ENCODE measurements at regions not wholly inside any gene's neighbourhood (a gene's known extent, or its start where the extent isn't known, plus 50 kb on each side); places are given as distances from the start of the nearest gene placed in this dataset.

DNA sequence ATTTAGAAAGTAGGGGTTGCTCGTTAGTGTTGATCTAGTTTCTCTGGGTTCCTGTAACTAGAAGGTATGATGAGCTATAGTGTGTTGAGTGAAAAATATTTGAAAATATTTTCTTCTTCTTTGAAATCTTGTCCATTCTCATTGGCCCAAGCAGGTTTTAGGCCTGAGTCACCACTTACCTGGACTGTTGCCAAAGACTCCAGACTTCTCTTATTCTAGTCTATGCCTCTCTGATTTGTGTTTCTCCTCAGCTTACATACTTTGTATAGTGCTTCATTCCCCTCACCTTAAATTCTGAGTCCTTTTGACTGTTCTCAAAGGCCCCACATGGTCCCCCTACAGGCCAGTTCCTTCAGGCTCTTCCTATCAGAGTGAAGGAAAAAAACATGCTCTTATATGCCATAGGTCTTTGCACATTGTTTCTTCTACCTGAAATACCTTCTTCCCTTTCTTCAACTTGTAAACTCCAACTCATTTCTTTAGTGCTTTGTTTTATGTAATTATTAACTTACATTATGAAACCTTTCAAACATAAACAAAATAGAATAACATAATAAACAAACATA is 258.2 kb downstream of the PPP1R2C start:
- peak; percentile 62 for DNase-seq (ENCODE audit: low read depth)
- H3K36me3 ChIP-seq (ENCODE audit: control insufficient read depth, insufficient read depth, low read length, severe bottlenecking), result no peaks in the 10 kb centered on the region
- H3K4me3 ChIP-seq (ENCODE audit: low read length), result no peak overlapping the region
- no peaks in the 10 kb centered on the region for H3K4me1 ChIP-seq (ENCODE audit: control insufficient read depth, insufficient read depth, low read length)
- H3K27me3 ChIP-seq (replicated peaks; ENCODE audit: control insufficient read depth, insufficient read depth, low read length), result no peaks in the 10 kb centered on the region
- no peak overlapping the region for H3K9ac ChIP-seq (ENCODE audit: low read length)
- H3K9me3 ChIP-seq (ENCODE audit: control insufficient read depth, low read length), result peaks cover 10% of the 10 kb centered on the region

GRCh38 chrX:42515939-42516338 is 262.0 kb downstream of the PPP1R2C start:
- Histone ChIP-seq H3K9ac (ENCODE audit: low read length) (no peak overlapping the region), H3K27me3 (replicated peaks; ENCODE audit: control insufficient read depth, insufficient read depth, low read length) (no peaks in the 10 kb centered on the region), H3K36me3 (ENCODE audit: control insufficient read depth, insufficient read depth, low read length, severe bottlenecking) (no peaks in the 10 kb centered on the region), H3K9me3 (ENCODE audit: control insufficient read depth, low read length) (peaks cover 23% of the 10 kb centered on the region), H3K4me3 (ENCODE audit: low read length) (no peak overlapping the region), H3K4me1 (ENCODE audit: control insufficient read depth, insufficient read depth, low read length) (no peaks in the 10 kb centered on the region)
- no peak for DNase-seq (ENCODE audit: low read depth)

DNA sequence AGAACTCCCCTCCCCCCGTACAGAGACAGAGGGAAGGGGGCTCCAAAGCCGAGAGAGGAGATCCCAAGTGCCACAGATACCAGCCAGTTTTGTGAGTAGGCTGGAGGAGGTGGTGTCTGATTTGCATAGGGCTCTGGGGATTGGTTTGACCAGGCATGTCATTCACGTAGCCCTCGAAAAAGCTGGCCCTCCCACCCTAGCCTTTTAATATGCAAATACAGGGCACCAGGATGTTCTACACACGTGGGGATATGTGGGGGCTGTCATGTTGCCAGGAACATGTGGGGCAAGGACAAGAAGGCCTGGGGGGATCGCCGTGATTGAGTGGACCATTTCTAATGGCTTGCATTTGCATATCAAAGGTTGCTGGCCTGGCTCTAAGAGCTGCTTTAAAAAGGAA is 272.9 kb downstream of the PPP1R2C start:
- Histone ChIP-seq H3K27me3 (replicated peaks; ENCODE audit: control insufficient read depth, insufficient read depth, low read length) (no peaks in the 10 kb centered on the region), H3K36me3 (ENCODE audit: control insufficient read depth, insufficient read depth, low read length, severe bottlenecking) (no peaks in the 10 kb centered on the region), H3K4me1 (ENCODE audit: control insufficient read depth, insufficient read depth, low read length) (no peaks in the 10 kb centered on the region), H3K4me3 (ENCODE audit: low read length) (no peak overlapping the region), H3K9me3 (ENCODE audit: control insufficient read depth, low read length) (peaks cover 4% of the 10 kb centered on the region), H3K9ac (ENCODE audit: low read length) (no peak overlapping the region)
- no peak for DNase-seq (ENCODE audit: low read depth)

GRCh38 chrX:42499620-42500019 is 278.3 kb downstream of the PPP1R2C start:
- H3K9me3 ChIP-seq (ENCODE audit: control insufficient read depth, low read length), result no peaks in the 10 kb centered on the region
- no peaks in the 10 kb centered on the region for H3K4me1 ChIP-seq (ENCODE audit: control insufficient read depth, insufficient read depth, low read length)
- DNase-seq (ENCODE audit: low read depth), result no peak
- peaks cover 8% of the 10 kb centered on the region for H3K27me3 ChIP-seq (replicated peaks; ENCODE audit: control insufficient read depth, insufficient read depth, low read length)
- H3K36me3 ChIP-seq (ENCODE audit: control insufficient read depth, insufficient read depth, low read length, severe bottlenecking), result no peaks in the 10 kb centered on the region
- no peak overlapping the region for H3K4me3 ChIP-seq (ENCODE audit: low read length)
- H3K9ac ChIP-seq (ENCODE audit: low read length), result no peak overlapping the region

DNA sequence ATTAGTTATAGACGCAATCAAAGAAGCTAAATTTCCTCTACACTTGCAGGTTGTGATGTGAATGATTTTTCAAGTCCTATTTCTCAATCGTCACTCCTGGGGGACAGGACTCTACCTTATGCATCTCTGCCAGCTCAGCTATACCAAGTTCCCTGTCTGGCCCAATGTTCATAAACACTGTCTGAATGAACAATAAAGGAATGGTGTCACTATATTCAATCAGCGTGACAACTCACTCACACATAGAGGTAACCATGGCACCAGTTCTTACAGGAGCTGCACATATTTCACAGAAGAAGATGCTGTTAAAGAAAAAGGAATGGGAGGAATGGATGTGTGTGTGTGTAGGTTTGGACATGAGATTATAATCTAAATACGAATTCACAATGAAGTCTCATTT is 280.6 kb downstream of the PPP1R2C start:
- Histone ChIP-seq H3K4me3 (ENCODE audit: low read length) (no peak overlapping the region), H3K4me1 (ENCODE audit: control insufficient read depth, insufficient read depth, low read length) (no peaks in the 10 kb centered on the region), H3K9me3 (ENCODE audit: control insufficient read depth, low read length) (peaks cover 3% of the 10 kb centered on the region), H3K36me3 (ENCODE audit: control insufficient read depth, insufficient read depth, low read length, severe bottlenecking) (no peaks in the 10 kb centered on the region), H3K9ac (ENCODE audit: low read length) (no peak overlapping the region), H3K27me3 (replicated peaks; ENCODE audit: control insufficient read depth, insufficient read depth, low read length) (peaks cover 8% of the 10 kb centered on the region)
- no peak for DNase-seq (ENCODE audit: low read depth)

DNA sequence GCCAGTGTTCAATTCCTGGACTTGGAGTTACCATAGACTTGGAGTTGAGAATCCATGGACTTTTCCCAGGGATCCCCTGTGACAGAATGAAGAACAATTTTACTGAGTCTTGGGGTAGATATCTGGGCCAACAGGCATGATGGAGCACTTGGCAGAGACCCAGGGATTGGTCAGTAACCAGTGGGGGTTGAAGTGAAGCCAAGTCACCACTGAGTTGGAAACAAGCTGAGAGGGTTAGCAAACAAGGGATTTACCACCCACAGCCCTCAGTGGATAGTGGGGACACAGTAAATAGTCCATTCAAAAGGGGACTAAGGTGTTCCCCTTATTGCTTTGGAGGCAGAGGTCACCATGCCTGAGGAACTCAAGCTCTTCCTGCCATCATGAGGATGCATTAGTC is 281.7 kb downstream of the PPP1R2C start:
- Histone ChIP-seq H3K36me3 (ENCODE audit: control insufficient read depth, insufficient read depth, low read length, severe bottlenecking) (no peaks in the 10 kb centered on the region), H3K27me3 (replicated peaks; ENCODE audit: control insufficient read depth, insufficient read depth, low read length) (peaks cover 8% of the 10 kb centered on the region), H3K9ac (ENCODE audit: low read length) (no peak overlapping the region), H3K9me3 (ENCODE audit: control insufficient read depth, low read length) (peaks cover 4% of the 10 kb centered on the region), H3K4me1 (ENCODE audit: control insufficient read depth, insufficient read depth, low read length) (no peaks in the 10 kb centered on the region), H3K4me3 (ENCODE audit: low read length) (no peak overlapping the region)
- DNase-seq (ENCODE audit: low read depth), result no peak

GRCh38 chrX:42495139-42495538 is 282.8 kb downstream of the PPP1R2C start:
- no peak overlapping the region for H3K9ac ChIP-seq (ENCODE audit: low read length)
- peaks cover 4% of the 10 kb centered on the region for H3K9me3 ChIP-seq (ENCODE audit: control insufficient read depth, low read length)
- H3K27me3 ChIP-seq (replicated peaks; ENCODE audit: control insufficient read depth, insufficient read depth, low read length), result peaks cover 8% of the 10 kb centered on the region
- no peak overlapping the region for H3K4me3 ChIP-seq (ENCODE audit: low read length)
- H3K36me3 ChIP-seq (ENCODE audit: control insufficient read depth, insufficient read depth, low read length, severe bottlenecking), result no peaks in the 10 kb centered on the region
- no peak for DNase-seq (ENCODE audit: low read depth)
- no peaks in the 10 kb centered on the region for H3K4me1 ChIP-seq (ENCODE audit: control insufficient read depth, insufficient read depth, low read length)

GRCh38 chrX:42491137-42491907 is 286.6 kb downstream of the PPP1R2C start:
- Histone ChIP-seq H3K27me3 (replicated peaks; ENCODE audit: control insufficient read depth, insufficient read depth, low read length) (peaks cover 7% of the 10 kb centered on the region), H3K9me3 (ENCODE audit: control insufficient read depth, low read length) (peaks cover 4% of the 10 kb centered on the region), H3K4me3 (ENCODE audit: low read length) (no peak overlapping the region), H3K36me3 (ENCODE audit: control insufficient read depth, insufficient read depth, low read length, severe bottlenecking) (no peaks in the 10 kb centered on the region), H3K4me1 (ENCODE audit: control insufficient read depth, insufficient read depth, low read length) (no peaks in the 10 kb centered on the region), H3K9ac (ENCODE audit: low read length) (no peak overlapping the region)
- no peak for DNase-seq (ENCODE audit: low read depth)

- H3K9me3 ChIP-seq (ENCODE audit: control insufficient read depth, low read length), result peaks cover 4% of the 10 kb centered on the region
- no peak overlapping the region for H3K9ac ChIP-seq (ENCODE audit: low read length)
- H3K4me1 ChIP-seq (ENCODE audit: control insufficient read depth, insufficient read depth, low read length), result no peaks in the 10 kb centered on the region
- no peak overlapping the region for H3K4me3 ChIP-seq (ENCODE audit: low read length)
- H3K36me3 ChIP-seq (ENCODE audit: control insufficient read depth, insufficient read depth, low read length, severe bottlenecking), result no peaks in the 10 kb centered on the region
- no peak for DNase-seq (ENCODE audit: low read depth)
- H3K27me3 ChIP-seq (replicated peaks; ENCODE audit: control insufficient read depth, insufficient read depth, low read length), result peaks cover 4% of the 10 kb centered on the region
Observed at GRCh38 chrX:42490111-42490510, 287.9 kb downstream of the PPP1R2C start.

- Histone ChIP-seq H3K9me3 (ENCODE audit: control insufficient read depth, low read length) (no peaks in the 10 kb centered on the region), H3K4me3 (ENCODE audit: low read length) (no peak overlapping the region), H3K36me3 (ENCODE audit: control insufficient read depth, insufficient read depth, low read length, severe bottlenecking) (no peaks in the 10 kb centered on the region), H3K4me1 (ENCODE audit: control insufficient read depth, insufficient read depth, low read length) (no peaks in the 10 kb centered on the region), H3K9ac (ENCODE audit: low read length) (no peak overlapping the region), H3K27me3 (replicated peaks; ENCODE audit: control insufficient read depth, insufficient read depth, low read length) (peaks cover 10% of the 10 kb centered on the region)
- DNase-seq (ENCODE audit: low read depth), result no peak
Observed at GRCh38 chrX:42485601-42486000, 292.4 kb downstream of the PPP1R2C start.

GRCh38 chrX:42484233-42484632 is 293.7 kb downstream of the PPP1R2C start:
- no peaks in the 10 kb centered on the region for H3K9me3 ChIP-seq (ENCODE audit: control insufficient read depth, low read length)
- peaks cover 10% of the 10 kb centered on the region for H3K27me3 ChIP-seq (replicated peaks; ENCODE audit: control insufficient read depth, insufficient read depth, low read length)
- H3K36me3 ChIP-seq (ENCODE audit: control insufficient read depth, insufficient read depth, low read length, severe bottlenecking), result no peaks in the 10 kb centered on the region
- no peak overlapping the region for H3K4me3 ChIP-seq (ENCODE audit: low read length)
- no peak overlapping the region for H3K9ac ChIP-seq (ENCODE audit: low read length)
- no peaks in the 10 kb centered on the region for H3K4me1 ChIP-seq (ENCODE audit: control insufficient read depth, insufficient read depth, low read length)
- no peak for DNase-seq (ENCODE audit: low read depth)

DNA sequence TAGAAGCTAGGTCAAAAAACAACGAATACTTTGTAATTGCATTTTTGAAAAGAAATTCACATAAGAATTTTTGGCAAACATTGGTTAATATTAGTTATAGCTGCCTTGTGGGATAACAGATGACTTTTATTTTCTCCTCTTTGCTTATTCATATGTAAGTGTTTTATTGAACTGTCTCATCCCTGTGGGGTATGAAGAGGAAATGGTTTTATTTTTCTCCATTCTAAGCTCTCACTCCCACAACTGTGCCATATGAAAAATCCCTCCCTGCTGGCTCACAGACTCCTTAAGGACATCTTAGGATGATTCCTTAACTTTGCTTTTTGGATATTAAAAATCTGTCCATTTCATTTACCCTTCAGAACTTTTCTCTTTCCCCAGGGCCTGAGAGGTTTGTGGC is 300.6 kb downstream of the PPP1R2C start:
- H3K4me3 ChIP-seq (ENCODE audit: low read length), result no peak overlapping the region
- peaks cover 14% of the 10 kb centered on the region for H3K27me3 ChIP-seq (replicated peaks; ENCODE audit: control insufficient read depth, insufficient read depth, low read length)
- H3K9me3 ChIP-seq (ENCODE audit: control insufficient read depth, low read length), result no peaks in the 10 kb centered on the region
- DNase-seq (ENCODE audit: low read depth), result no peak
- no peak overlapping the region for H3K9ac ChIP-seq (ENCODE audit: low read length)
- H3K36me3 ChIP-seq (ENCODE audit: control insufficient read depth, insufficient read depth, low read length, severe bottlenecking), result no peaks in the 10 kb centered on the region
- H3K4me1 ChIP-seq (ENCODE audit: control insufficient read depth, insufficient read depth, low read length), result no peaks in the 10 kb centered on the region

Data from adipocyte (in vitro differentiated cells).